ENCODE measurements at regions not wholly inside any gene's neighbourhood (a gene's known extent, or its start where the extent isn't known, plus 50 kb on each side); places are given as distances from the start of the nearest gene placed in this dataset.

DNA sequence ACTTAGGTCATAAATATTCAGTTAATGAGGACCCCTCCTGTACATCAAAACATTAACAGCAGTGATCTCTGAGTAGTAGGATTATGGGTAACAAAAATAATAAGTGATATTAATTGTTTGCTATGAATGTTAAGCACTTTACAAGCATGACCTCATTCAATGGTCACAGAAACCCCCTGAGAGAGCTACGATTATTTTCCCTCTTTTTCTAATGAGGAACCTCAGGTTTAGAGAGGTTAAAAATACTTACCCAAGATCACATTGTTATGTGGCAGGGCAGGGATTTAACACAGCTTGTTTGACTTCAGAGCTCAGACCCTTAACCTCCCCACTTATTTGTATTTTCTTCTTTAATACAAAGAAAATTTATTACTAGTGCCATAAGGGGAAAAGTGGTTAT lies 228.2 kb downstream of the TBL1XR1 start:
- Histone ChIP-seq H4K20me1 (no peaks in the 10 kb centered on the region), H3K36me3 (no peaks in the 10 kb centered on the region), H3K4me2 (peak overlapping the region in 8 of 11 experiments; percentile 4 to 53 (median 24); a peak in 9 of 22 replicates), H3K4me3 (no peak overlapping the region), H3K9ac (no peak overlapping the region), H3K27me3 (no peaks in the 10 kb centered on the region), H3K27ac (peak overlapping the region in 1 of 11 experiments; percentile 36; a peak in 1 of 22 replicates), H3K9me3 (replicated peaks in 1 of 11) (no peaks in the 10 kb centered on the region; a peak in 2 of 22 replicates), H3K4me1 (peaks cover 0 to 35% (median 7%) of the 10 kb centered on the region in 10 experiments; a peak in 14 of 20 replicates)
- no peak for TF ChIP-seq Cebpa-rat (IDR thresholded peaks at IDR 0.05)

- Histone ChIP-seq H4K20me1 (no peaks in the 10 kb centered on the region), H3K9ac (no peak overlapping the region), H3K36me3 (no peaks in the 10 kb centered on the region), H3K4me1 (peaks cover 0 to 35% (median 7%) of the 10 kb centered on the region in 10 experiments; a peak in 14 of 20 replicates), H3K27me3 (no peaks in the 10 kb centered on the region), H3K27ac (no peak overlapping the region), H3K4me2 (peak overlapping the region in 3 of 11 experiments; percentile 16 to 53 (median 44); a peak in 4 of 22 replicates), H3K4me3 (no peak overlapping the region), H3K9me3 (replicated peaks in 1 of 11) (no peaks in the 10 kb centered on the region; a peak in 2 of 22 replicates)
- no peak for TF ChIP-seq Cebpa-rat (IDR thresholded peaks at IDR 0.05)
These were observed 228.7 kb downstream of the TBL1XR1 start for GRCh38 chr3:176968631-176969030.

DNA sequence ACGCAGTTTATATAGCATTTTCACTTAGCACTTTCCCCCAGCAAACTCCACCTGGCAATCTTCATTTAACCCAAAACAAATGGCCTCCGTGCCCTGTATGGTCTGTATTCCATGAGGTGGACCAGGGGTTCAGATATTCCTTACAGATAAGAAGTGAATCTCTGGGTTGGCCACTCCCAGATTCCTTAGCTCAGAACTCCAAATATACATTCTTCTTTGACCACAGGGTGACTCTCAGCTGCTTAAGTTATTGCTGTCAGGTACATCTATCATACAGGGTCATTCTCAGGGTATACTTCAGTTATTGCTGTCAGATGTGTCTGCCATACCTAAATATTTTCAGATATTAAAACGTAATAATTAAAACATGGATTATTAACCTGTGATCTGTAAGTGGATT lies 229.8 kb downstream of the TBL1XR1 start:
- no peak overlapping the region for H3K9ac ChIP-seq
- H3K27me3 ChIP-seq: no peaks in the 10 kb centered on the region
- peaks cover 0 to 35% (median 7%) of the 10 kb centered on the region in 10 experiments; a peak in 14 of 20 replicates for H3K4me1 ChIP-seq
- no peak overlapping the region for H3K27ac ChIP-seq
- H3K4me2 ChIP-seq: no peak overlapping the region
- no peak overlapping the region for H3K4me3 ChIP-seq
- no peaks in the 10 kb centered on the region; a peak in 2 of 22 replicates for H3K9me3 ChIP-seq (replicated peaks in 1 of 11)
- TF ChIP-seq Cebpa-rat (IDR thresholded peaks at IDR 0.05): no peak
- H4K20me1 ChIP-seq: no peaks in the 10 kb centered on the region
- H3K36me3 ChIP-seq: no peaks in the 10 kb centered on the region

DNA sequence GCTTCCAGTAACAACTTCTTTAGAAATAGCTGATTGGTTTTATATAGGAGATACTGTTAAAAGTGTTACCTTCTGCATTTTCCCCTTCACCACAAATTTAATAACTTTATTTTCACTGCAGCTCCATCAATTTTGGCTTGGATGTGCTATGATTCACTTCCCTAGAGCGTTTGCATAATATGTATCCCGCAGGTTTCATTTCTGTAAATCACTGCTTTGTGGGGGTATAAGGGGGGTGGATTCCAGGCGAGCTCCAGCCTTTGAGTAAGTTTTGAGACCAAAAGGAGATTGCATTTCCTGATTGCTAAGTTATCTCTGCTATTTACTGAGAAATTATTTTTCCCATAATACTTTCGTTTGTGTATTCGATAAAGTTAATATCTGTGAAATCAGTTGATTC lies 232.6 kb downstream of the TBL1XR1 start:
- Histone ChIP-seq H3K9ac (no peak overlapping the region), H3K9me3 (replicated peaks in 1 of 11) (0 out of 22 replicates have a peak, but pooled peaks cover 0 to 7% (median 0%) of the 10 kb centered on the region in 11 experiments), H3K4me2 (peak overlapping the region in 5 of 11 experiments; percentile 33 to 65 (median 43); a peak in 9 of 22 replicates), H3K36me3 (no peaks in the 10 kb centered on the region), H3K4me1 (peaks cover 0 to 28% (median 7%) of the 10 kb centered on the region in 10 experiments; a peak in 14 of 20 replicates), H4K20me1 (no peaks in the 10 kb centered on the region), H3K27ac (peak overlapping the region in 1 of 11 experiments; percentile 18; a peak in 1 of 22 replicates), H3K4me3 (no peak overlapping the region), H3K27me3 (no peaks in the 10 kb centered on the region)
- TF ChIP-seq Cebpa-rat (IDR thresholded peaks at IDR 0.05): no peak

- Histone ChIP-seq H4K20me1 (no peaks in the 10 kb centered on the region), H3K4me3 (no peak overlapping the region), H3K27ac (no peak overlapping the region), H3K36me3 (no peaks in the 10 kb centered on the region), H3K9me3 (replicated peaks in 1 of 11) (0 out of 22 replicates have a peak, but pooled peaks cover 0 to 7% (median 0%) of the 10 kb centered on the region in 11 experiments), H3K4me1 (peaks cover 0 to 17% (median 0%) of the 10 kb centered on the region in 10 experiments; a peak in 9 of 20 replicates), H3K4me2 (no peak overlapping the region), H3K27me3 (no peaks in the 10 kb centered on the region), H3K9ac (no peak overlapping the region)
- TF ChIP-seq Cebpa-rat (IDR thresholded peaks at IDR 0.05): no peak
These were observed 235.4 kb downstream of the TBL1XR1 start for GRCh38 chr3:176961916-176962315.

- no peak for TF ChIP-seq Cebpa-rat (IDR thresholded peaks at IDR 0.05)
- Histone ChIP-seq H3K27me3 (no peaks in the 10 kb centered on the region), H3K36me3 (no peaks in the 10 kb centered on the region), H3K9me3 (replicated peaks in 1 of 11) (0 out of 22 replicates have a peak, but pooled peaks cover 0 to 7% (median 0%) of the 10 kb centered on the region in 11 experiments), H3K27ac (no peak overlapping the region), H3K9ac (no peak overlapping the region), H3K4me1 (peaks cover 0 to 7% (median 0%) of the 10 kb centered on the region in 10 experiments; a peak in 9 of 20 replicates), H4K20me1 (no peaks in the 10 kb centered on the region), H3K4me2 (no peak overlapping the region), H3K4me3 (no peak overlapping the region)
These were observed 237.4 kb downstream of the TBL1XR1 start for GRCh38 chr3:176959867-176960266.

- H3K36me3 ChIP-seq: no peaks in the 10 kb centered on the region
- TF ChIP-seq Cebpa-rat (IDR thresholded peaks at IDR 0.05): no peak
- H3K9me3 ChIP-seq (replicated peaks in 1 of 11): 0 out of 22 replicates have a peak, but pooled peaks cover 0 to 7% (median 0%) of the 10 kb centered on the region in 11 experiments
- H4K20me1 ChIP-seq: no peaks in the 10 kb centered on the region
- no peaks in the 10 kb centered on the region for H3K27me3 ChIP-seq
- H3K4me3 ChIP-seq: no peak overlapping the region
- no peak overlapping the region for H3K27ac ChIP-seq
- H3K4me1 ChIP-seq: no peaks in the 10 kb centered on the region
- H3K9ac ChIP-seq: no peak overlapping the region
- H3K4me2 ChIP-seq: no peak overlapping the region
These were observed 238.7 kb downstream of the TBL1XR1 start for GRCh38 chr3:176958560-176958959.

DNA sequence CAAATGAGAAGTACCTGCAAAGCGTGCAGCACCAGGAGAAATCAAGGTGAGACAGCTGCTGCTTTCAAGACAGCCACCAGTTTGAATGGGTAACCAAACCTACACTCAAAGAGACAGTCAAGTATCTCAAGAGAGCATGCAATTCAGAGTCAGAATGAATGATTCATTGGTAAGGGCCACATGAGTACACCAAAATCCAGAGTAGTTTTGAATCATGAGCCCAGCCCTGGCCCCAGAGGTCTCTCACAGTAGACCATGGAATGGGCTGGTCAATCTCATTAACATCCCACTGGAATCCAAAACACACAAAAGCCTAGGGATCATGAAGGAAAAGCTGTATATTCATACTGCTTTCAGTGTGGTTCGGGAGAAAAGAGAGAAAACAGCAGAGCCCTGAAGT lies 242.8 kb downstream of the TBL1XR1 start:
- no peak overlapping the region for H3K4me2 ChIP-seq
- H3K27me3 ChIP-seq: no peaks in the 10 kb centered on the region
- H3K27ac ChIP-seq: no peak overlapping the region
- peaks cover 0 to 2% (median 0%) of the 10 kb centered on the region in 11 experiments; a peak in 3 of 22 replicates for H3K9me3 ChIP-seq (replicated peaks in 1 of 11)
- H3K4me3 ChIP-seq: no peak overlapping the region
- no peak for TF ChIP-seq Cebpa-rat (IDR thresholded peaks at IDR 0.05)
- H3K36me3 ChIP-seq: no peaks in the 10 kb centered on the region
- no peaks in the 10 kb centered on the region for H4K20me1 ChIP-seq
- no peak overlapping the region for H3K9ac ChIP-seq
- H3K4me1 ChIP-seq: no peaks in the 10 kb centered on the region

GRCh38 chr3:176953106-176954060 lies 243.9 kb downstream of the TBL1XR1 start:
- H3K9me3 ChIP-seq (replicated peaks in 1 of 11): peaks cover 0 to 8% (median 0%) of the 10 kb centered on the region in 11 experiments; a peak in 4 of 22 replicates
- H3K27me3 ChIP-seq: no peaks in the 10 kb centered on the region
- no peaks in the 10 kb centered on the region for H3K36me3 ChIP-seq
- no peak for TF ChIP-seq Cebpa-rat (IDR thresholded peaks at IDR 0.05)
- H3K27ac ChIP-seq: no peak overlapping the region
- no peak overlapping the region for H3K4me3 ChIP-seq
- H3K4me2 ChIP-seq: no peak overlapping the region
- H3K9ac ChIP-seq: no peak overlapping the region
- H3K4me1 ChIP-seq: peaks cover 0 to under 1% (median 0%) of the 10 kb centered on the region in 10 experiments; a peak in 2 of 20 replicates
- no peaks in the 10 kb centered on the region for H4K20me1 ChIP-seq

Measured in BLaER1 treated with 17β-estradiol and CSF1 and Interleukin-3, amounts not matched to agents 10 nM and 100 nM (cell line).